Transverse colon (tissue), 4 donors: ENCODE measurements at regions not wholly inside any gene's neighbourhood (a gene's known extent, or its start where the extent isn't known, plus 50 kb on each side); places are given as distances from the start of the nearest gene placed in this dataset.

Source experiments
- CTCF ChIP-seq, 5 experiments: fragments of 200-600 bp in 3 of 5; fragments of 450-650 bp in 2 of 5; sonication (generic) in 3 of 5; IDR thresholded peaks; 1 replicate in 2 of 5; 2 replicates in 3 of 5; pipeline ENCODE4 v1.5.1; 2016 to 2017; ENCODE audit warnings: antibody characterized with exemption in 5 of 5, inconsistent platforms in 3 of 5, mild to moderate bottlenecking in 2 of 5, moderate library complexity in 1 of 5
- POLR2A ChIP-seq: fragments of 450-650 bp; IDR thresholded peaks from one replicate; pipeline ENCODE4 v1.6.1; 2016; ENCODE audit warnings: antibody characterized with exemption, mild to moderate bottlenecking, moderate library complexity
- POLR2AphosphoS5 ChIP-seq, 3 donors: sonication (generic); formaldehyde crosslinking; IDR thresholded peaks; one replicate each; pipeline ENCODE4 v1.6.1; 2016; ENCODE audit warnings: antibody characterized with exemption in 3 of 3

DNA sequence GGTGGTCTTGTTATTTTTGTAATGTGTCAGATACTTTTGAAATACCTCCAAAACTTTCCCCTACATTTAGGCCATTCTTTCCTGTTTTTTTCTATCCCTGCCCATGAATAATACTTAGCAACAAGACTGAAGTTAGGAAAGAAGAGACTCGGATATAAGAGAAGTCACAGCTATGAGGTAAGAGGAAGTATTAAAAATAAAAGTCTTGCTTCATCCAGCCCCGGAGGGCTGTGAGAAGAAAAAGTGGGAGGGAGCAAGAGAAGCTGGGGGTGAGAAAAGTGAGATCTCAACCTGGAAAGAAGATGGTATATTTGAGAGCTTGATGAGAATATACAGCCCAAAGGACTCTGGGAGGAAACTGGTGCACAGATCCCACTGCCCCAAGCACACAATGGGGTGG, 213.5 kb upstream of the CDIN1 start:
- TF ChIP-seq CTCF (IDR thresholded peaks at IDR 0.05) (no peak), POLR2A (no peak), POLR2AphosphoS5 (IDR thresholded peaks at IDR 0.05) (no peak)
